ENCODE measurements at regions not wholly inside any gene's neighbourhood (a gene's known extent, or its start where the extent isn't known, plus 50 kb on each side); places are given as distances from the start of the nearest gene placed in this dataset.
"Not testable (repeated sequence)": the region's sequence is repeated elsewhere in the genome, so short reads cannot be mapped to it uniquely, and the experiment has no call there.

GRCh38 chr10:100661520-100661919 is 83.9 kb upstream of the PAX2 start:
- DNase-seq (ENCODE audit: low read depth in 2 of 2), result no peak

- no peak for DNase-seq (ENCODE audit: low read depth in 2 of 2)
Measured at GRCh38 chr10:100662067-100662466, 83.3 kb upstream of the PAX2 start.

GRCh38 chr10:100664316-100665149 is 80.8 kb upstream of the PAX2 start:
- no peak for DNase-seq (ENCODE audit: low read depth in 2 of 2)

- DNase-seq (ENCODE audit: low read depth in 2 of 2), result not testable (repeated sequence)
Measured at GRCh38 chr10:100666634-100667033, 78.7 kb upstream of the PAX2 start.

- DNase-seq (ENCODE audit: low read depth in 2 of 2), result no peak
Measured at GRCh38 chr10:100669616-100670015, 75.8 kb upstream of the PAX2 start.

- no peak for DNase-seq (ENCODE audit: low read depth in 2 of 2)
Measured at GRCh38 chr10:100670368-100670767, 75.0 kb upstream of the PAX2 start.

GRCh38 chr10:100670828-100671479 is 74.4 kb upstream of the PAX2 start:
- DNase-seq (ENCODE audit: low read depth in 2 of 2), result no peak

- DNase-seq (ENCODE audit: low read depth in 2 of 2), result no peak
Measured at GRCh38 chr10:100672199-100672598, 73.2 kb upstream of the PAX2 start.

- DNase-seq (ENCODE audit: low read depth in 2 of 2), result no peak
Measured at GRCh38 chr10:100677290-100677945, 68.0 kb upstream of the PAX2 start.

- no peak for DNase-seq (ENCODE audit: low read depth in 2 of 2)
Measured at GRCh38 chr10:100679327-100679726, 66.1 kb upstream of the PAX2 start.

- DNase-seq (ENCODE audit: low read depth in 2 of 2), result no peak
Measured at GRCh38 chr10:100683004-100683403, 62.4 kb upstream of the PAX2 start.

GRCh38 chr10:100683545-100684300 is 61.7 kb upstream of the PAX2 start:
- no peak for DNase-seq (ENCODE audit: low read depth in 2 of 2)

GRCh38 chr10:100684688-100685235 is 60.6 kb upstream of the PAX2 start:
- DNase-seq (ENCODE audit: low read depth in 2 of 2), result no peak

- no peak for DNase-seq (ENCODE audit: low read depth in 2 of 2)
Measured at GRCh38 chr10:100685331-100685730, 60.1 kb upstream of the PAX2 start.

- DNase-seq (ENCODE audit: low read depth in 2 of 2), result no peak
Measured at GRCh38 chr10:100687143-100688003, 58.0 kb upstream of the PAX2 start.

- DNase-seq (ENCODE audit: low read depth in 2 of 2), result no peak
Measured at GRCh38 chr10:100688201-100688600, 57.2 kb upstream of the PAX2 start.

GRCh38 chr10:100693821-100694220 is 51.6 kb upstream of the PAX2 start:
- no peak for DNase-seq (ENCODE audit: low read depth in 2 of 2)
